ENCODE measurements at regions not wholly inside any gene's neighbourhood (a gene's known extent, or its start where the extent isn't known, plus 50 kb on each side); places are given as distances from the start of the nearest gene placed in this dataset.

- TF ChIP-seq CTCF (IDR thresholded peaks at IDR 0.05; ENCODE audit: low read depth, low read length, poor library complexity, severe bottlenecking) (no peak), EZH2phosphoT487 (IDR thresholded peaks at IDR 0.05; ENCODE audit: borderline replicate concordance, low read length) (no peak)
Measured at GRCh38 chr6:80676386-80676785, 569.9 kb downstream of the BCKDHB start.

All from DOHH2 (cell line).